ENCODE measurements at regions not wholly inside any gene's neighbourhood (a gene's known extent, or its start where the extent isn't known, plus 50 kb on each side); places are given as distances from the start of the nearest gene placed in this dataset.

- DNase-seq = no peak
Observed at GRCh38 chr4:27534488-27534887, 673.8 kb downstream of the STIM2 start.

GRCh38 chr4:27568236-27568951, 707.8 kb downstream of the STIM2 start:
- DNase-seq = no peak

- DNase-seq = no peak
Observed at GRCh38 chr4:27568952-27569319, 708.3 kb downstream of the STIM2 start.

- DNase-seq = no peak
Observed at GRCh38 chr4:27574743-27575142, 714.1 kb downstream of the STIM2 start.

- DNase-seq = no peak
Observed at GRCh38 chr4:27577951-27578350, 717.3 kb downstream of the STIM2 start.

- no peak for DNase-seq
Observed at GRCh38 chr4:27592738-27593137, 732.1 kb downstream of the STIM2 start.

- no peak for DNase-seq
Observed at GRCh38 chr4:27594922-27595321, 734.3 kb downstream of the STIM2 start.

GRCh38 chr4:27595571-27596360, 735.1 kb downstream of the STIM2 start:
- no peak for DNase-seq

GRCh38 chr4:27602172-27602571, 741.5 kb downstream of the STIM2 start:
- no peak for DNase-seq

- no peak for DNase-seq
Observed at GRCh38 chr4:27604692-27605091, 744.1 kb downstream of the STIM2 start.

GRCh38 chr4:27616166-27616565, 755.5 kb downstream of the STIM2 start:
- no peak for DNase-seq

GRCh38 chr4:27619435-27619834, 758.8 kb downstream of the STIM2 start:
- no peak for DNase-seq

- no peak for DNase-seq
Observed at GRCh38 chr4:27620886-27621285, 760.2 kb downstream of the STIM2 start.

- no peak for DNase-seq
Observed at GRCh38 chr4:27624749-27625148, 764.1 kb downstream of the STIM2 start.

GRCh38 chr4:27628609-27629008, 768.0 kb downstream of the STIM2 start:
- DNase-seq = no peak

GRCh38 chr4:27629532-27630225, 769.0 kb downstream of the STIM2 start:
- no peak for DNase-seq

- no peak for DNase-seq
Observed at GRCh38 chr4:27635936-27636913, 775.6 kb downstream of the STIM2 start.

- DNase-seq = no peak
Observed at GRCh38 chr4:27638163-27638915, 777.7 kb downstream of the STIM2 start.

- no peak for DNase-seq
Observed at GRCh38 chr4:27643101-27643500, 782.5 kb downstream of the STIM2 start.

GRCh38 chr4:27648416-27648815, 787.8 kb downstream of the STIM2 start:
- DNase-seq = no peak

- DNase-seq = no peak
Observed at GRCh38 chr4:27662426-27662825, 801.8 kb downstream of the STIM2 start.

- DNase-seq = no peak
Observed at GRCh38 chr4:27666943-27667342, 806.3 kb downstream of the STIM2 start.
